ENCODE measurements at regions not wholly inside any gene's neighbourhood (a gene's known extent, or its start where the extent isn't known, plus 50 kb on each side); places are given as distances from the start of the nearest gene placed in this dataset.

DNA sequence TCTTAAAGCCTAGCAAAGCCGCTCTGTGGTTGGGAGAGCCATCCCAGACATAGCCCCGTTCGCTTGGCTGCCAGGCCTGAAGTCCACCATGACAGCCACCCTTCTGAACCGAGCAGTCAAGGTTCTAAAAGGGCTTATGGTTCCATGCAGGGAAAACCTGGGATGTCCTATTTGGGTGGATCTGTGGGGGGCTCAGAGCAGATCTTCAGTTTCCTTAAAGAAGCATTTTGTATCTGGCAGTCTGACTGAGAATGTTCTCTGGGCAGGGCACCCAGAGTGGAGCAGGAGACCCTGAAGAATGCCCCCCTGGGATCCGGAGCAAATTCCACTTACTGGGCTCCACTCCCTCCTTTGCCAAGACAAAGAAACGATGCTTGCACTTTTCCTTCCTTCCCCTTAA lies 127.2 kb downstream of the IRX5 start:
- Histone ChIP-seq H3K4me1 (no peaks in the 10 kb centered on the region), H3K4me3 (ENCODE audit: low read depth, low read length) (no peak overlapping the region), H3K36me3 (no peaks in the 10 kb centered on the region), H3K9me3 (no peaks in the 10 kb centered on the region), H3K27me3 (peaks cover 22% of the 10 kb centered on the region)
- no peak for DNase-seq
- TF ChIP-seq, protein P1, sequence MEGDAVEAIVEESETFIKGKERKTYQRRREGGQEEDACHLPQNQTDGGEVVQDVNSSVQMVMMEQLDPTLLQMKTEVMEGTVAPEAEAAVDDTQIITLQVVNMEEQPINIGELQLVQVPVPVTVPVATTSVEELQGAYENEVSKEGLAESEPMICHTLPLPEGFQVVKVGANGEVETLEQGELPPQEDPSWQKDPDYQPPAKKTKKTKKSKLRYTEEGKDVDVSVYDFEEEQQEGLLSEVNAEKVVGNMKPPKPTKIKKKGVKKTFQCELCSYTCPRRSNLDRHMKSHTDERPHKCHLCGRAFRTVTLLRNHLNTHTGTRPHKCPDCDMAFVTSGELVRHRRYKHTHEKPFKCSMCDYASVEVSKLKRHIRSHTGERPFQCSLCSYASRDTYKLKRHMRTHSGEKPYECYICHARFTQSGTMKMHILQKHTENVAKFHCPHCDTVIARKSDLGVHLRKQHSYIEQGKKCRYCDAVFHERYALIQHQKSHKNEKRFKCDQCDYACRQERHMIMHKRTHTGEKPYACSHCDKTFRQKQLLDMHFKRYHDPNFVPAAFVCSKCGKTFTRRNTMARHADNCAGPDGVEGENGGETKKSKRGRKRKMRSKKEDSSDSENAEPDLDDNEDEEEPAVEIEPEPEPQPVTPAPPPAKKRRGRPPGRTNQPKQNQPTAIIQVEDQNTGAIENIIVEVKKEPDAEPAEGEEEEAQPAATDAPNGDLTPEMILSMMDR (IDR thresholded peaks at IDR 0.05; ENCODE audit: low read depth, low read length), result no peak

DNA sequence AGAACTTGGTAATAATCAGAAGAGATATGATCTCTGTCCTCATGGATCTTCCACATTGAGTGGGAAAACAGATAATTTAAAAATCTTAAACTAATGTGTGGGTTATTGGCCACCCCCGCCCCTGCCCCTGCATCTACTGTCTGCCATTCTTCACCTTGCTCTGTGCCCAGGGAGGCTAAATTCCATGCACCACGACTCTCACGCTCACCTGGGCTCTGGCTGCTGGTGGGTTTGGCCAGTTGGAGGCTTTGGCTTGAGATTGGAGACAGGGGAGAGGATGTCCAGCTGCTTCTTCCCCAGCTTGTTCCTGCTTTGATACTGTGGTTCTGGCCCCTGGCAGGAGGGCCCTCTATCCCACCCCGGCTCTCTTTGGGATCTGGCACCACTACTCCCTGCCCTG lies 127.9 kb downstream of the IRX5 start:
- H3K4me3 ChIP-seq (ENCODE audit: low read depth, low read length), result no peak overlapping the region
- TF ChIP-seq, protein P1 (IDR thresholded peaks at IDR 0.05; ENCODE audit: low read depth, low read length), result no peak
- DNase-seq, result no peak
- no peaks in the 10 kb centered on the region for H3K4me1 ChIP-seq
- H3K9me3 ChIP-seq, result no peaks in the 10 kb centered on the region
- H3K27me3 ChIP-seq, result peaks cover 22% of the 10 kb centered on the region
- no peaks in the 10 kb centered on the region for H3K36me3 ChIP-seq

DNA sequence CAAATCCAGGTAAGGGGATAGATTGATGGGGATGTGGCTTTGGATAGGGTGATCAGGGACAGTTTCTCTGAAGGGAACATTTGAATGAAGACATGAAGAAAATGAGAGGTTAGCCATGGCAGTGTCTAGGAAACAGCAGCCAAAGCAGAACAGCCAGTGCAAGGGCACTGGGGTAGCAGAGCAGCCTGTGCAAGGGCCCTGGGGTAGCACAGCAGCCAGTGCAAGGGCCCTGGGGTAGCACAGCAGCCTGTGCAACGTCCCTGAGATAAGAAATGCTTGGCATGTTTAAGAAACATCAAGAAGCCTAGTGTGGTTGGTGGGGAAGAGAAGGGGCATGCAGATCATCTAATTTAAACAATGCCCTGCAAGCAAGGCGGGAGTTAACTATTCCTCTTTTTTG lies 128.5 kb downstream of the IRX5 start:
- no peak for DNase-seq
- Histone ChIP-seq H3K36me3 (no peaks in the 10 kb centered on the region), H3K4me1 (no peaks in the 10 kb centered on the region), H3K27me3 (peaks cover 22% of the 10 kb centered on the region), H3K4me3 (ENCODE audit: low read depth, low read length) (no peak overlapping the region), H3K9me3 (no peaks in the 10 kb centered on the region)
- TF ChIP-seq, protein P1 (IDR thresholded peaks at IDR 0.05; ENCODE audit: low read depth, low read length), result no peak

DNA sequence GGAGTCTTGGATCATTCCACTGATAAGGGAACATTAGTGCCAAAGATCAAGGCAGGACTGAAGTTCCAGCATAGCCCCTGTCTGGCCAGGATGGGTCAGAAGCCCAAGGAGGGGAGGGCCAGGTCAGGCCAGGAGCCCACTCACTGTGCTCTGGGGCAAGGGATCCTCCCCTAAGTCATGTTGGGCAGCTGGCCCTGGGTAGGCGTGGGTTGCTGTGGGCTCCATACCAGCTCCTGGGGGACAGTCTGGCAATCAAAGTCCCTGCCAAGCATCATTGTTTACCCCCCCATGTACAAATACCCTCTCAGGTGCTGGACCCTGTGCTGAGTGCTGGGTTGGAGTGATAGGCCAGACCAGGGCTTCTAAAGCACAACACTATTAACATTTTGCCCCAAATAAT lies 130.5 kb downstream of the IRX5 start:
- DNase-seq, result no peak
- no peaks in the 10 kb centered on the region for H3K36me3 ChIP-seq
- H3K9me3 ChIP-seq, result no peaks in the 10 kb centered on the region
- H3K27me3 ChIP-seq, result peaks cover 19% of the 10 kb centered on the region
- H3K4me1 ChIP-seq, result no peaks in the 10 kb centered on the region
- TF ChIP-seq, protein P1 (IDR thresholded peaks at IDR 0.05; ENCODE audit: low read depth, low read length), result no peak
- H3K4me3 ChIP-seq (ENCODE audit: low read depth, low read length), result no peak overlapping the region

DNA sequence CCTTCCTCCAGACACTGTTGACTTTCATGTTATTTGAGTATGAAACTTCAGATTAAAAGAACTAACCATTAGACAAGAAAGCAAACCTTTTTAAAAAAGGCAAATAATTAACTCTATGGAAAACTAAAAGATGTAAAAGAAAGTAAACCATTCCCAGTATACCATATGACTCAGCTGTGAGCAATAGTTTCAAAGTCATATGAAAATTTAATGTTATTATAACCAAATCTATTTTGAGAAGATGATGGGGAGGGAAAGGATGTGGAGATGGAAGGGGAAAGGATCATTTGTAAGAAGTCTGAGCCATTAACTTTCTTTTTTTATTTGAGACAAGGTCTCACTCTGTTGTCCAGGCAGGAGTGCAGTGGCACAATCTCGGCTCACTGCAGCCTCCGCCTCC lies 131.8 kb downstream of the IRX5 start:
- no peak for DNase-seq
- peaks cover 11% of the 10 kb centered on the region for H3K27me3 ChIP-seq
- H3K9me3 ChIP-seq, result no peaks in the 10 kb centered on the region
- TF ChIP-seq, protein P1 (IDR thresholded peaks at IDR 0.05; ENCODE audit: low read depth, low read length), result no peak
- no peaks in the 10 kb centered on the region for H3K36me3 ChIP-seq
- H3K4me3 ChIP-seq (ENCODE audit: low read depth, low read length), result no peak overlapping the region
- no peaks in the 10 kb centered on the region for H3K4me1 ChIP-seq

DNA sequence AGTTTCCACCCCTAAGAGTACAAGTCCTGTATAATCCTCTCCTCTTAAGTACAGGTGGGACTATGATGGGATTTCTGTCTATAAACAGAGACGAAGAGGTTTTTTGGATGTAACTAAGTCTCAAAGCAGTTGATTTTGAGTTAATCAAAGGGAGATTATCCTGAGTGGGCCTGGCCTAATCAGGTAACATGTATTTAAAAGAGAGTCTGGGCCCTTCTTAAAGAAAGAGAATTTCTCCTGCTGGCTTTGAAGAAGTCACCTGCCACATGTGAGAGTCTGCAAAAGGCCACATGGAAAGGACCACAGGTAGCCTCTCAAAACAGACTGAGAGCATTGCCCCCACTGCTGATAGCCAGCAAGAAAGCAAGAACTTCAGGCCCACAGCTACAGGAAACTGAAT lies 142.3 kb downstream of the IRX5 start:
- Histone ChIP-seq H3K27me3 (no peaks in the 10 kb centered on the region), H3K4me1 (no peaks in the 10 kb centered on the region), H3K36me3 (no peaks in the 10 kb centered on the region), H3K9me3 (no peaks in the 10 kb centered on the region), H3K4me3 (ENCODE audit: low read depth, low read length) (no peak overlapping the region)
- TF ChIP-seq, protein P1 (IDR thresholded peaks at IDR 0.05; ENCODE audit: low read depth, low read length), result no peak
- DNase-seq, result no peak
